HG02973 (cell line): ENCODE measurements at regions not wholly inside any gene's neighbourhood (a gene's known extent, or its start where the extent isn't known, plus 50 kb on each side); places are given as distances from the start of the nearest gene placed in this dataset.

Experiments used
- ATAC-seq: cut with Tn5 transposase; IDR thresholded peaks from one replicate; pipeline ENCODE4 v1.9.1; 2021; ENCODE audit warnings: moderate library complexity; ENCODE audit not compliant: unreplicated experiment

GRCh38 chr16:82567175-82567574 is 59.6 kb upstream of the CDH13 start:
- no peak for ATAC-seq

DNA sequence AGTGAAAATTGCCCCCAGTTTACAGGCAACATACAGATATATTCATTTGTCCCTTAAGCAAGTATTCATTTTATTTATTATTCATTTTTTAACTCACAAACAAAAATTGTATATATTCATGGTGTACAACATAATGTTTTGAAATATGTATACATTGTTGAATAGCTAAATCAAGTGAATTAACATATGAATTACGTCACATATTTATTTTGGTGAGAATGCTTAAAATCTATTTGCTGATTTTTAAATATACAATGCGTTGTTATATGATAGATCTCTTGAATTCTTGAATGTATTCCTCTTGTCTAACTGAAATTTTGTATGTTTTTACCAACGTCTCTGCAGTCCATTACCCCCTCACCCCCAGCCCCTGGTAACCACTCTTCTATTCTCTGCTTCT is 63.4 kb upstream of the CDH13 start:
- no peak for ATAC-seq

GRCh38 chr16:82562183-82562683 is 64.5 kb upstream of the CDH13 start:
- no peak for ATAC-seq

- ATAC-seq = no peak
These were observed 65.9 kb upstream of the CDH13 start for GRCh38 chr16:82560805-82561325.

- no peak for ATAC-seq
These were observed 82.2 kb upstream of the CDH13 start for GRCh38 chr16:82544378-82545160.

DNA sequence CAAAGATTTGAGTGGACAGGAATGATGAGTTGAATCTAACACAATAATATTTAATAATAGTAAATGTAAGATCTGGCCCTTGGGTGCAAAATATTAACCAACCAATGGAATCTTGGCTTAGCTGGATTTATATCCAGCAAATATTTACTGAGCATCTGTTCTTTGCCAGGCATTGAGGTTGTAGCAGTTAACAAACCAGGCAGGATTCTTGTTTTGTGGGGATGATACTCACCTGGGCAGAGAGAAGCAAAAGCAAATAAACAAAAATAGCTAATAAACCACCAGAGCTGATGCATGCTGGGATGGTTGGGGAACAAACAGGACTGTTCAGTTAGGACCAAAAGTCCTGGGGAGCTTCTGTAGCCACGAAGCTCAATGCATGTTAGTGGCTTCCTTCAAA is 84.1 kb upstream of the CDH13 start:
- no peak for ATAC-seq

GRCh38 chr16:82541103-82541502 is 85.7 kb upstream of the CDH13 start:
- ATAC-seq = no peak

- ATAC-seq = no peak
These were observed 91.0 kb upstream of the CDH13 start for GRCh38 chr16:82535764-82536163.

DNA sequence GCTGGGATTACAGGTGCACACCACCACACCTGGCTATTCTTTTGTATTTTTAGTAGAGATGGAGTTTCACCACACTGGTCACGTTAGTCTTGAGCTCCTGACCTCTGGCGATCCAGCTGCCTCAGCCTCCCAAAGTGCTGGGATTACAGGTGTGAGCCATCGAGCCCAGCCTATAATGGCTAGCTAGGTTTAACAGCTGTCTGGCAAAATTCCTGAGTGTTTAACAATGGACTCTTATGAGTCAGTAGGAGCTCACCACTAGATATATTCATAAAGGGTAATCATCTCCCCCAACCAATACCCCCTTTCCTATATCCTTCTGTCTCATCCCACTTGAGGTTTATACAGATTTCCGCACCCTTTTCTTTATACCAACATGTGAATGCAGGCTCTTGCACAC is 91.5 kb upstream of the CDH13 start:
- no peak for ATAC-seq

DNA sequence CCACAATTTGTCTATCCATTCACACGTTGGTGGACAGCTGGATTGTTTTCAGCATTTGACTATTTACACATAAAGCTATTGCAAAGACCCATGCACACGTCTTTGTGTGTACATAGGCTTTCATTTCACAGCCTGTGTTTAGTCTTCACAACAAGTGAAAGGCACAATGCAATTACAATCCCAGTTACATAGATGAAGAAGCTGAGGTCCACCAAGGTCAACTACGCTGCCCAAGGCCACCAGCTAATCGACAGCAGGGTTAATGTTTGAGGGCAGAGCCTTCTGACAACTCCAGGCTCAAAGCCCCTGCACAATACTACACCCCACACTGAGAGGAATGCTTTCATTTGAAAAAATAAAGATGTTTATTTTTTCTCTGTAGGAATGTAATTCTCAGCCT is 93.6 kb upstream of the CDH13 start:
- ATAC-seq = no peak

DNA sequence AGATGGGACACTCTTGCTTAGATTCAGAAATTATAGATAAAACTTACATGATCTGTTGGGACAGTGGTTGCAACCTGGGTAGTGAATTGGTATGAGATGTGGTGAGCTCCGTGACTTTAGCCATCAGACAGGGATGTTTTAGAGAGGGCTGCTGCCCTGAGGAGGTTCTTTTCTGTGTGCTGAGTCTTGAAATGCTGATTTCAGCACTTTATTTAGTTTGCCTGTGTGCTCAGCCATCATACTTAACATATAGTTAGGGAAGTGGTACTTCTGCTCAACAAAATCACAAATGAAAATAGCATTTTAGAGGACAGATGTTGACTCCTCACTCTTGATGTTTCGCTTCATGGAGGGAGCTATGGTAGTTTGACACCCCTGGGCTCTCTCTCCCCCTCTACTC is 95.9 kb upstream of the CDH13 start:
- no peak for ATAC-seq

DNA sequence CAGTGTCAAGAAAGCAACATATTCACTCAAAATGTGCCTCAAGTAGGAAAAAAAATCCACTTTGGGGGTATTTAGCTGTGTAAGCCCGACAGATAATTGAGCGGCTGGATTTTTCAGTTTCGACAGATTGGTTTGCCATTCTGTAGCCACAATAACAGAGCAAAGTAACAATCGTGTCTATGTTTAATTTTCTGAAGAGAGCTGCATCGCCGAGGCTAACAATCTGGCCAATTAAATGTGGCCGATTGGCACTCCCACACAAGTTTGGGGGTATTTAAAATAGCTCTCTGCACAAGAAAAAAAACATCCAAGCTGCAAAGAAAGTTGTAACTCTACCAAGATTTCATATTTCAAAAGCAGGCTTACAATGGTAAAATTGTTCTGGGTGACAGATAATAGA is 99.7 kb upstream of the CDH13 start:
- ATAC-seq = no peak

DNA sequence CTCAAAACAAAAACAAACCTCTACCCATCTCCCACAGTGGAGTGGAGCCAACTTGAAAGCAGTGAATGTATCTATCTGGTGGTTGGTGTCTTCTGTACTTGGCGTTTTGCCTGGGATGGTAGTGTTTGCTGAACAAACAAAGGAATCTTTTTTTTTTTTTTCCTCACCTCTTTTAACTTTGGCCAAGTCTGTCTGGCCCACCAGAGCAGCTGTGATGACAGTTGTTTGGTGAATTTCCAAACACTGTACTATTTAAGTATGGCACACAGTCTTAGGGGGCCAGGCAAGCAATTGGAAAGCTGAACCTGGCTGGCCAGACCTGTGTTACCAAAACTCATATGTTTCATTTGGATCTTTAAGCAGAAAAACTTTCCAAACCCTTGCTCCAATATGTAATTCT is 101.8 kb upstream of the CDH13 start:
- no peak for ATAC-seq

- ATAC-seq = no peak
These were observed 103.0 kb upstream of the CDH13 start for GRCh38 chr16:82523815-82524214.

- ATAC-seq = no peak
These were observed 104.7 kb upstream of the CDH13 start for GRCh38 chr16:82522026-82522425.

DNA sequence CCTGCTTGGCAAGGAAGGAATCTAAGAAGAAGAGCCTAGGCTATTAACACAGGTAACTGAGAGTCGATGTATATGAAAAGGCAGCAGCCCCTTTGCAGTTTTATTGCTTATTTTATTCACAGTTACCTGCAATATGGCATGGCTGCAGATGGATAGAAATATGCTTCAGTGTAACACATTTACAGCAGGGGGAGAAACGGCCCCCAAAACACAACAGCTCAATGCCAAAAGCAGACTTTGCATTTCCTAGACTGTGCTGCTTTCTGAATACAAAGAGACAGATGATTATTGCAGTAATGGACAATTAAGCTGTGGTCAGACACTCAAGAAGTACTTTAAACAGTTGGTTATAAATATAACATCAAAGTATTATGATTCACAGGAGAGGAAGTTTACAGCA is 108.0 kb upstream of the CDH13 start:
- no peak for ATAC-seq

DNA sequence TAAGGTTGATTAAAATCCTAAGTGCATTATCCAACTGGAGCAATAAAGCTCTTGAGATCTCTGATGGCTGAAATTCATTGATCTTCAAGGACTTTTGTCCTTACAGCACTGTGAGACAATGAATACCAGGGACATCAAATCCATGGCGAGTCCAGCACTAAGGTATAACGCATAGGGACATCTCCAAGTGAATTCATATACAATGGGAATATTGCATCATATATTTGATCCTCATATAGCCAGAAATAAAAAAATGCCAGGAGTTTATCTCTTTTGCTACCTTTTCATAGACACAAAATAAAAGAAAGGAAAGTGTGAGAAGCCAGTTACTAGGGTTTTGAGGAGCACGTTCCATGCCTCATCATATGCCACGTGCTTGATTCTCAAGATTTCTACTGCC is 112.5 kb upstream of the CDH13 start:
- no peak for ATAC-seq

DNA sequence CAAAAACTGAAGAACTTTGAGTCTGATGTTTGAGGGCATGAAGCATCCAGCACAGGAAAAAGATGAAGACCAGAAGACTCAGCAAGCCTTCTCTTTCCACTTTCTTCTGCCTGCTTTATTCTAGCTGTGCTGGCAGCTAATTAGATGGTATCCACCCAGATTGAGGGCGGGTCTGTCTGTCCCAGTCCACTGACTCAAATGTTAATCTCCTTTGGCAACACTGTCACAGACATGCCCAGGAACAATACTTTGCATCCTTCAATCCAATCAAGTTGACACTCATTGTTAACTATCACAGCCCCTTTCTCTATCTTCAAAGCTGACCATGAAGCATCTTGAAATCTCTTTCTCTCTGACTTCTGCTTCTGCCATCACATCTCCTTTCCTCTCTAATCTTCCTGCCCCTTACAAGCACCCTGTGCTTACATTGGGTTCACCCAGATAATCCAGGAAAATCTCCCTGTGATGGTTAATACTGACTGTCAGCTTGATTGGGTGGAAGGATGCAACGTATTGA is 115.9 kb upstream of the CDH13 start:
- no peak for ATAC-seq

DNA sequence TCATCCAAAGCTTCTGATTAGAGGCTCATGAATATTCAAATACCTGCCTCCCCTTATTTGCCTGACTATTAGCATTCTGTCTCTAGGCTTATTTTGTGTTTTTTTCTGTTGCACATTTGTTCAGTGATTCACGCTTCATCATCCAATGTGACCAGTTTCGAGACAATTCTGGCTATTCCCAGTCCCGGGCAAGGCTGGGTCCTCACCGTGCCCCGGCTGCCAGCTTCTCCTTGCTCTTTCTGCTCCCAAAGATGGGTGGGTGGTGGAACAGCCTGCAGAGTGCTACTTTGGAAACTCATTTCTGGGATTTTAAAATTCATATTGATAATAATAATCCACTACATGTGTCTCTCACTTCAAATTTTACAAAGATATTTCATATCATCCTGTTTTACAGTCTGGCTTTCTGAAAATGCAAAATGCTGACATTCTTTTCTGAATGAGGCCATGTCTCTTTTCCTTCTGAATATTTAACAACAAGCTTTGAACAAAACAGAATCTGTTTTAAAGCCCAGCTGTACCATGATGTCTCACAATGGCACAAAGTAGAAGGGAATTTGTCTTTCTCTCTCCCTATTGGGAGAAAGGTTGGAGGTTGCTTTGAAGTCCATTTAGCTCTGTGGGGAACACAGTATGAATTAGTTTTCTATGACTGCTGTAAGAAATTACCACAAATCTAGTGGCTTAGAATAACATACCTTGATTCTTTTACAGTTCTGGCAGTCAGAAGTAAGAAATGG is 116.9 kb upstream of the CDH13 start:
- ATAC-seq = no peak

DNA sequence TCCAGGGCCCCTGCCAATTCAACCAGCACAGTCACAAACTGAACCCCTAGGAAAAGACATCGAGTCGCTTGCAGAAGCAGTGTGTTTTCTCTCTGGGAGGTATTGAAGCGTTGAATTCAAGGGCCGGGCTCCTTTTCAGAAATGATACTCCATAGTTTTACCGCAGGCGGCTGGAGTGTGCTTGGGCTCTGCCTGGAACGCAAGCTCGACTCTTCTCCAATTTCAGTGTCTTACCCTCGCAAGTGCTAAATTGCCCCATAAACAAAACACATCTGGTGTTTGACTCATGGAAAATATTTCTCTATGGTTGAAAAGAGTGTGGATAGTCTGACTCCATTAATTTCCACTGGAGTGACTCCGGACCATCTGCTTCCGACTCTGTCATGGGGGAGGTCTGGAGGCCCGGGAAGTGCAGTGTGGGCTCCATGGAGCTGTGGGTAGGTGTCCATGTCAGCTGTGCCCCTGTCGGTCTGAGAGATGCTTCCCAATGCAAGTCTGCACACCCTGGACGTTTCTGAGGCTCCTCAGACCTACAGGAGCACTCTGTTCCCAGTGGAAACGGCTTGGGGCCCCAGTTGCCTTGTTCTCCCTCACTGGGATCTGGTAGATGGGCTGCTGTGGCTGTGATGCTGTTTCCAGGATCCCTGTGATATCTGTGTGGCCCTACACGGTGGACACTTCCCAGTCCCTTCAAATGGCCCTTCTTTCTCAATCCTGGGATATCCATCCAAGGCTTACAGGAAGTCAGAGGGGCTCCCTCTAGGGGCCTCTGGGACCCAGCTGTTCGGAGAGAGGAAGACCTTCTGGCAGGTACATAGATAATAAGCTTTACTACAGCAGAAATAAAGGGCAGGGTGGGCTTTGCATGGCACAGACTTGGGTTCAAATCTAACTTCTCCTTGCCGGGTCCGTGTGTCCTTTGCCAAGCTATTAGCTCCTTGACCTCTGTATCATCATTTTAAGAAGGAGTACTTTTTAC is 119.8 kb upstream of the CDH13 start:
- no peak for ATAC-seq

DNA sequence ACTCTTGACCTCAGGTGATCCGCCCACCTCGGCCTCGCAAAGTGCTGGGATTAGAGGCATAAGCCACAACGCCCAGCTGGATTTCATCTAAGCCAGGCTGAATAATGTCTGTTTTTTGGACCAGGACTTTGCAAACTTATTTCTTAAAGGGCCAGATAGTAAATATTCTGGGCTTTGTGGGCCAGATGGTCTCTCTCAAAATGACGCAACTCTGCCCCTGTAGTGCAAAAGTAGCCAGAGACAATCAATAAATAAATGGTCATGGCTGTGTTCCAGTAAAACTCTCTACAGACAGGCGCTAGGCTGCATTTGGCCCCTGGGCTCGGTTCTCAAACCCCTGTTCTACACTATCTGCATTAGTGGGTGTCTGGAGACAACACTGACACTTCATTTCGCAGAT is 121.9 kb upstream of the CDH13 start:
- ATAC-seq = no peak
